SK-N-SH (cell line): ENCODE measurements at regions not wholly inside any gene's neighbourhood (a gene's known extent, or its start where the extent isn't known, plus 50 kb on each side); places are given as distances from the start of the nearest gene placed in this dataset.
"Not testable (repeated sequence)": the region's sequence is repeated elsewhere in the genome, so short reads cannot be mapped to it uniquely, and the experiment has no call there.

ENCODE experiments used
- CTCF ChIA-PET: fragments of 300-600, 350-600 bp; formaldehyde crosslinking; extraction: SDS; loops from one replicate; lab custom pipeline; 2021; lab: Yijun Ruan, JAX
- POLR2A ChIA-PET: fragments of 350-600 bp; sonication (Branson Sonifier 250); formaldehyde crosslinking; extraction: SDS; loops from one replicate; lab custom pipeline; 2020; ENCODE audit warnings: antibody characterized with exemption, inconsistent platforms; lab: Yijun Ruan, JAX
- DNase-seq: peaks from one replicate; pipeline ENCODE4 v3.0.0; 2012
- H2AFZ ChIP-seq: fragments of 200-600 bp; sonication (generic); 2 replicates; pipeline ENCODE4 v1.8.1; 2016; ENCODE audit warnings: antibody characterized with exemption, mild to moderate bottlenecking, low read depth
- H3F3A ChIP-seq: fragments of 200-600 bp; sonication (generic); replicated peaks from 2 replicates; pipeline ENCODE3; 2016; ENCODE audit warnings: antibody characterized with exemption, mild to moderate bottlenecking; ENCODE audit not compliant: insufficient read depth
- H3K27ac ChIP-seq, 2 experiments: fragments of 200-500 bp in 1 of 2; fragments of 200-600 bp in 1 of 2; sonication (Bioruptor generic) in 1 of 2; sonication (generic), shearing (Covaris generic) in 1 of 2; 2 replicates each; pipeline versions ENCODE4 v1.5.1 to v1.6.1; 2014 to 2016; ENCODE audit warnings: low read depth in 2 of 2, inconsistent platforms in 1 of 2, low read length in 1 of 2, mild to moderate bottlenecking in 1 of 2, mixed read lengths in 1 of 2
- H3K27me3 ChIP-seq: fragments of 200-600 bp; sonication (generic), shearing (Covaris generic); 2 replicates; pipeline ENCODE4 v1.6.1; 2016; ENCODE audit warnings: mixed run types; ENCODE audit not compliant: insufficient read depth
- H3K36me3 ChIP-seq, 2 experiments: fragments of 200-500 bp in 1 of 2; fragments of 200-600 bp in 1 of 2; sonication (Bioruptor generic) in 1 of 2; sonication (generic) in 1 of 2; replicated peaks in 1 of 2; 2 replicates each; pipeline versions ENCODE3 to v1.5.1; 2014 to 2016; ENCODE audit warnings: low read length in 1 of 2, mild to moderate bottlenecking in 1 of 2; ENCODE audit not compliant: insufficient read depth in 2 of 2, control insufficient read depth in 1 of 2
- H3K4me1 ChIP-seq, 2 experiments: fragments of 200-500 bp in 1 of 2; fragments of 200-600 bp in 1 of 2; sonication (Bioruptor generic) in 1 of 2; sonication (generic), shearing (Covaris generic) in 1 of 2; 2 replicates each; pipeline versions ENCODE4 v1.5.1 to v1.6.1; 2014 to 2016; ENCODE audit warnings: low read depth in 1 of 2, low read length in 1 of 2, mixed run types in 1 of 2; ENCODE audit not compliant: insufficient read depth in 2 of 2, control insufficient read depth in 1 of 2
- H3K4me2 ChIP-seq: fragments of 200-600 bp; sonication (generic), shearing (Covaris generic); 2 replicates; pipeline ENCODE4 v1.6.1; 2017; ENCODE audit warnings: mixed run types
- H3K4me3 ChIP-seq, 2 experiments: fragments of 200-500 bp in 1 of 2; fragments of 200-600 bp in 1 of 2; sonication (Bioruptor generic) in 1 of 2; sonication (generic), shearing (Covaris generic) in 1 of 2; 2 replicates each; pipeline versions ENCODE4 v1.5.1 to v1.8.1; 2014 to 2016; ENCODE audit warnings: low read depth in 2 of 2, inconsistent platforms in 1 of 2, low read length in 1 of 2, mild to moderate bottlenecking in 1 of 2, mixed read lengths in 1 of 2, moderate library complexity in 1 of 2
- H3K79me2 ChIP-seq: fragments of 200-600 bp; sonication (generic); 2 replicates; pipeline ENCODE4 v1.8.1; 2017; ENCODE audit warnings: mild to moderate bottlenecking; ENCODE audit not compliant: insufficient read depth
- H3K9ac ChIP-seq: fragments of 200-600 bp; sonication (generic); 2 replicates; pipeline ENCODE4 v1.6.1; 2017; ENCODE audit warnings: mixed run types
- H3K9me2 ChIP-seq: fragments of 200-600 bp; sonication (generic); 2 replicates; pipeline ENCODE4 v1.6.1; 2017; ENCODE audit warnings: mixed run types
- H3K9me3 ChIP-seq: fragments of 200-600 bp; sonication (generic); 2 replicates; pipeline ENCODE4 v1.6.1; 2017; ENCODE audit warnings: mixed run types, mild to moderate bottlenecking, moderate library complexity
- H4K20me1 ChIP-seq: fragments of 200-600 bp; sonication (generic); 2 replicates; pipeline ENCODE4 v1.6.1; 2017; ENCODE audit warnings: mild to moderate bottlenecking, mixed run types; ENCODE audit not compliant: insufficient read depth
- CHD2 ChIP-seq: fragments of 150-350 bp; IDR thresholded peaks from 2 replicates; pipeline ENCODE4 v1.6.1; 2018; ENCODE audit warnings: low read length; ENCODE audit not compliant: partially characterized antibody
- EP300 ChIP-seq, 2 experiments: IDR thresholded peaks; 2 replicates each; pipeline versions ENCODE4 v1.4.0 to v1.6.1; 2012; ENCODE audit warnings: borderline replicate concordance in 1 of 2, low read depth in 1 of 2, low read length in 1 of 2
- FOSL2 ChIP-seq: IDR thresholded peaks from 2 replicates; pipeline ENCODE4 v1.4.0; 2012; ENCODE audit warnings: low read depth, mild to moderate bottlenecking, moderate library complexity, borderline replicate concordance
- MXI1 ChIP-seq: IDR thresholded peaks from 2 replicates; pipeline ENCODE4 v1.6.1; 2012; ENCODE audit warnings: mild to moderate bottlenecking, low read depth, low read length, improper control_type of control experiment
- WGBS: methylation state at CpG from one replicate; pipeline ENCODE4 v1.1.6; 2017; ENCODE audit warnings: low lambda C conversion rate; 5-methylcytosine and 5-hydroxymethylcytosine counted together
- TF ChIP-seq, protein P1 (sequence below): fragments of 200-600 bp; sonication (generic); IDR thresholded peaks from 2 replicates; pipeline ENCODE4 v1.6.1; 2017; ENCODE audit warnings: antibody characterized with exemption, mild to moderate bottlenecking, moderate library complexity
- TF ChIP-seq, protein P2 (sequence below): fragments of 150-350 bp; IDR thresholded peaks from 2 replicates; pipeline ENCODE4 v1.6.1; 2017; ENCODE audit warnings: antibody characterized with exemption, low read length, low read depth, borderline replicate concordance

DNA sequence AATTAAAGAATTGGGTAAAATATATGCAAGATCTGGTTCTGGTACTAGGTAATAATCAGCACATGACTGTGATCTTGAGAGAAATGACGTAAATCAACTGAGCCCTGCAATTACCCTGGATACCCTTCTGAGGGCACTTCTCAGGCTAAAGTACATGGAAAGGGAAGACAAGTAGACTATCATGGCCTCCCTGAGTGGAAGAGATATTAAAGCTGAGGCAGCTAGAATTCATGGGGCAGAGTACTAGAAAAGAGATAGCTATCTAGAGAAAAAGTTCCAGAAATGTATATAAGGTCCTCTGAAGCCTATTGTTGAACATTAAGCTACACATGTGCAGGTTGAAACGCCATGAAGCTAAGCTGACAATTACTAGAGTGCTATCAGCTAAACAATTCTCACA is 249.6 kb downstream of the NKX6-1 start (continued):
- no peak for TF ChIP-seq EP300 (IDR thresholded peaks at IDR 0.05; ENCODE audit: borderline replicate concordance in 1 of 2, low read depth in 1 of 2, low read length in 1 of 2)

DNA sequence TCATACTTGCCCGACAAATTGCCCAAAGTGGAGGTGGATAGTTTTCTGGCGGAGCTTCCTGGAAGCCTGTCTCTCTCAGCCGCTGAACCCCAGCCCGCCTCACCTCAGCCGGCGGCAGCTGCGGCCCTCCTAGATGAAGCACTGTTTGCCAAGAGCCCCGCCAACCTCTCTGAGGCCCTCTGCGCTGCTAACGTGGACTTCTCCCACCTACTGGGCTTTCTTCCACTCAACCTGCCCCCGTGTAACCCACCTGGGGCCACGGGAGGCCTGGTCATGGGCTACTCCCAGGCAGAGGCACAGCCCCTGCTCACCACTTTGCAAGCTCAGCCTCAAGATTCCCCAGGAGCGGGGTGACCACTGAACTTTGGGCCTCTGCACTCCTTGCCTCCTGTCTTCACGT is 254.1 kb downstream of the NKX6-1 start:
- H2AFZ ChIP-seq, POLR2A ChIA-PET, H3K79me2 ChIP-seq, H3K9ac ChIP-seq, H3K4me3 ChIP-seq, H4K20me1 ChIP-seq, H3K36me3 ChIP-seq, H3K4me2 ChIP-seq, H3K27me3 ChIP-seq, H3K9me2 ChIP-seq, H3K27ac ChIP-seq, H3K9me3 ChIP-seq, H3K4me1 ChIP-seq, CTCF ChIA-PET, H3F3A ChIP-seq, DNase-seq: not testable (repeated sequence)
- 25% methylated on average over 7 of the region's 14 CpGs for WGBS

DNA sequence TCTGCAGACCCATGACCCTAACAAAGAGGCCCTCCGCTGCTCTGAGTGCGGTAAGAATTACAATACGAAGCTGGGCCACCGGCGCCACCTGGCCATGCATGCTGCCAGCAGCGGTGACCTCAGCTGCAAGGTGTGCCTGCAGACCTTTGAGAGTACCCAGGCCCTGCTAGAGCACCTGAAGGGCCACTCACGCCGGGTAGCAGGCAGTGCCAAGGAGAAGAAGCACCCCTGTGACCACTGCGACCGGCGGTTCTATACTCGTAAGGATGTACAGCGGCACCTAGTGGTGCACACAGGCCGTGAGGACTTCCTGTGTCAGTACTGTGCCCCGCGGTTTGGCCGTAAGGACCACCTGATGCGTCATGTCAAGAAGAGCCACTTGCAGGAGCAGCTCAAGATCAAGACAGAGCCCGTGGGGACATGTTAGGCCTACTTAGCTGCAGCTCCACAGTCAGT is 254.7 kb downstream of the NKX6-1 start:
- TF ChIP-seq, protein P1, sequence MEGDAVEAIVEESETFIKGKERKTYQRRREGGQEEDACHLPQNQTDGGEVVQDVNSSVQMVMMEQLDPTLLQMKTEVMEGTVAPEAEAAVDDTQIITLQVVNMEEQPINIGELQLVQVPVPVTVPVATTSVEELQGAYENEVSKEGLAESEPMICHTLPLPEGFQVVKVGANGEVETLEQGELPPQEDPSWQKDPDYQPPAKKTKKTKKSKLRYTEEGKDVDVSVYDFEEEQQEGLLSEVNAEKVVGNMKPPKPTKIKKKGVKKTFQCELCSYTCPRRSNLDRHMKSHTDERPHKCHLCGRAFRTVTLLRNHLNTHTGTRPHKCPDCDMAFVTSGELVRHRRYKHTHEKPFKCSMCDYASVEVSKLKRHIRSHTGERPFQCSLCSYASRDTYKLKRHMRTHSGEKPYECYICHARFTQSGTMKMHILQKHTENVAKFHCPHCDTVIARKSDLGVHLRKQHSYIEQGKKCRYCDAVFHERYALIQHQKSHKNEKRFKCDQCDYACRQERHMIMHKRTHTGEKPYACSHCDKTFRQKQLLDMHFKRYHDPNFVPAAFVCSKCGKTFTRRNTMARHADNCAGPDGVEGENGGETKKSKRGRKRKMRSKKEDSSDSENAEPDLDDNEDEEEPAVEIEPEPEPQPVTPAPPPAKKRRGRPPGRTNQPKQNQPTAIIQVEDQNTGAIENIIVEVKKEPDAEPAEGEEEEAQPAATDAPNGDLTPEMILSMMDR: peak; percentile 14; the same call in 1 of the 2 replicates
- H2AFZ ChIP-seq, H3F3A ChIP-seq, H3K36me3 ChIP-seq, H3K9me3 ChIP-seq, DNase-seq, H3K4me1 ChIP-seq, H3K4me3 ChIP-seq, POLR2A ChIA-PET, H3K9ac ChIP-seq, H4K20me1 ChIP-seq, H3K27me3 ChIP-seq, H3K27ac ChIP-seq, H3K79me2 ChIP-seq, H3K4me2 ChIP-seq, CTCF ChIA-PET, H3K9me2 ChIP-seq: not testable (repeated sequence)
- WGBS: 38% methylated on average over 5 of the region's 19 CpGs

DNA sequence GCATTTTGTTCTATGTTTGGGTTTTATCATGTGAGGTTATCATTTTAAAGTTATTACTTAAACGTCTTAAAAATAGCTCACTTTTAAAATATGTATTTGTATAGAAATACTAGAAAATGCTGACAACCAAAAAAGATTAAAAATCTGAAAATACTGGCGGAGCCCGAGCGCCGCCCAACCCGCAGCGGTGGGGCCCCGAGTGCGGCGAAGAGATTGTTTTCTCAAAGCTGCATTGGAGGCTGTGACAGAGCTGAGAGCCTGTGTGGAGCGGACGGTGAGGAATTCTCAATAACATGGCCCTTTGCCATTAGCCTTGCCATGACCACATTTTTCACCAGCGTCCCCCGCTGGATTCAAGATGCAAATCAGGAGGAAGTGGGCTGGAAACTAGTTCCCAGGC is 255.4 kb downstream of the NKX6-1 start:
- Histone ChIP-seq H4K20me1 (no peaks in the 10 kb centered on the region), H3K79me2 (no peaks in the 10 kb centered on the region), H3K36me3 (no peaks in the 10 kb centered on the region), H3K4me3 (no peak overlapping the region), H3K4me1 (no peaks in the 10 kb centered on the region), H3K4me2 (no peak overlapping the region), H3F3A (no peaks in the 10 kb centered on the region), H2AFZ (no peak overlapping the region), H3K9me2 (no peaks in the 10 kb centered on the region), H3K9me3 (no peaks in the 10 kb centered on the region)
- ChIA-PET POLR2A (no interaction called here), CTCF (no interaction called here)
- WGBS: 67% methylated on average over 14 of the region's 14 CpGs
- DNase-seq: no peak
- TF ChIP-seq CHD2 (no peak), MXI1 (no peak), FOSL2 (no peak)
- TF ChIP-seq, protein P2, sequence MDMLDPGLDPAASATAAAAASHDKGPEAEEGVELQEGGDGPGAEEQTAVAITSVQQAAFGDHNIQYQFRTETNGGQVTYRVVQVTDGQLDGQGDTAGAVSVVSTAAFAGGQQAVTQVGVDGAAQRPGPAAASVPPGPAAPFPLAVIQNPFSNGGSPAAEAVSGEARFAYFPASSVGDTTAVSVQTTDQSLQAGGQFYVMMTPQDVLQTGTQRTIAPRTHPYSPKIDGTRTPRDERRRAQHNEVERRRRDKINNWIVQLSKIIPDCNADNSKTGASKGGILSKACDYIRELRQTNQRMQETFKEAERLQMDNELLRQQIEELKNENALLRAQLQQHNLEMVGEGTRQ: no peak
- TF ChIP-seq, all 33 proteins: peak for 0
- Histone ChIP-seq H3K27me3 (no peaks in the 10 kb centered on the region), H3K9ac (no peak overlapping the region), H3K27ac (no peak overlapping the region)
